H1 (cell line): ENCODE measurements at regions not wholly inside any gene's neighbourhood (a gene's known extent, or its start where the extent isn't known, plus 50 kb on each side); places are given as distances from the start of the nearest gene placed in this dataset.

Source experiments
- CTCF ChIA-PET: fragments of 300-600 bp; sonication (Branson Sonifier 250); formaldehyde crosslinking; loops from one replicate; lab custom pipeline; 2021; ENCODE audit not compliant: partially characterized antibody; lab: Charles Lee
- POLR2A ChIA-PET: fragments of 300-600 bp; sonication (Branson Sonifier 250); formaldehyde crosslinking; loops from one replicate; lab custom pipeline; 2021; ENCODE audit warnings: inconsistent platforms; ENCODE audit not compliant: partially characterized antibody; lab: Charles Lee
- DNase-seq, 2 experiments: peaks; one replicate each; pipeline versions ENCODE4 v3.0.0 to v3.0.0-alpha.2; 2010 to 2022; ENCODE audit warnings: low spot score in 2 of 2, low read depth in 1 of 2, mixed read lengths in 1 of 2
- FAIRE-seq: peaks from 2 replicates; lab custom pipeline; 2011; peaks lifted over from hg19 to GRCh38; lab: Jason Lieb, UNC
- H2AFZ ChIP-seq: 2 replicates; pipeline ENCODE4 v1.8.1; 2012; ENCODE audit warnings: low read length, inconsistent platforms
- H2AK5ac ChIP-seq: 2 replicates; pipeline ENCODE4 v1.6.1; 2013; ENCODE audit warnings: low read depth, low read length
- H2BK120ac ChIP-seq: replicated peaks from 2 replicates; pipeline ENCODE3; 2013; ENCODE audit warnings: low read depth, low read length, inconsistent platforms
- H2BK12ac ChIP-seq: 2 replicates; pipeline ENCODE4 v1.6.1; 2013; ENCODE audit warnings: low read depth, low read length
- H2BK15ac ChIP-seq: 2 replicates; pipeline ENCODE4 v1.6.1; 2013; ENCODE audit warnings: low read length
- H2BK20ac ChIP-seq: 2 replicates; pipeline ENCODE4 v1.6.1; 2013; ENCODE audit warnings: low read length
- H2BK5ac ChIP-seq: 2 replicates; pipeline ENCODE4 v1.6.1; 2013; ENCODE audit warnings: low read depth, low read length
- H3K14ac ChIP-seq: 2 replicates; pipeline ENCODE4 v1.6.1; 2013; ENCODE audit warnings: inconsistent platforms; ENCODE audit not compliant: insufficient read length
- H3K18ac ChIP-seq: 2 replicates; pipeline ENCODE4 v1.6.1; 2013; ENCODE audit warnings: low read length; ENCODE audit errors: extremely low read depth
- H3K23ac ChIP-seq: 2 replicates; pipeline ENCODE4 v1.6.1; 2013; ENCODE audit warnings: inconsistent platforms; ENCODE audit not compliant: insufficient read length
- H3K23me2 ChIP-seq: 2 replicates; pipeline ENCODE4 v1.6.1; 2013; ENCODE audit warnings: low read depth, low read length
- H3K27ac ChIP-seq: 2 replicates; pipeline ENCODE4 v1.6.1; 2011; ENCODE audit warnings: low read depth, low read length, inconsistent platforms
- H3K27me3 ChIP-seq, 4 experiments: replicated peaks in 1 of 4; 1 replicate in 1 of 4; 2 replicates in 3 of 4; pipeline versions ENCODE4 v1.6.1 to v1.8.1; 2011 to 2013; ENCODE audit warnings: low read length in 3 of 4, mild to moderate bottlenecking in 3 of 4, inconsistent platforms in 2 of 4, mixed read lengths in 2 of 4, moderate library complexity in 1 of 4; ENCODE audit not compliant: control insufficient read depth in 3 of 4, insufficient read depth in 3 of 4; ENCODE audit errors: extremely low read depth in 1 of 4
- H3K36me3 ChIP-seq, 4 experiments: 2 replicates each; pipeline versions ENCODE4 v1.6.1 to v1.8.1; 2011 to 2013; ENCODE audit warnings: mild to moderate bottlenecking in 4 of 4, low read length in 3 of 4, moderate library complexity in 2 of 4, control low read depth in 1 of 4, inconsistent platforms in 1 of 4; ENCODE audit not compliant: insufficient read depth in 4 of 4, control insufficient read depth in 2 of 4
- H3K4ac ChIP-seq: replicated peaks from 2 replicates; pipeline ENCODE3; 2013; ENCODE audit warnings: low read length, low read depth, mixed read lengths, inconsistent platforms; ENCODE audit not compliant: insufficient read length
- H3K4me1 ChIP-seq, 4 experiments: replicated peaks in 1 of 4; 1 replicate in 1 of 4; 2 replicates in 3 of 4; pipeline versions ENCODE4 v1.6.1 to v1.8.1; 2011 to 2013; ENCODE audit warnings: low read length in 3 of 4, inconsistent platforms in 2 of 4, mixed read lengths in 1 of 4; ENCODE audit not compliant: insufficient read depth in 4 of 4, control insufficient read depth in 3 of 4
- H3K4me2 ChIP-seq, 2 experiments: 2 replicates each; pipeline versions ENCODE4 v1.6.1 to v1.8.1; 2011 to 2013; ENCODE audit warnings: low read depth in 2 of 2, low read length in 2 of 2, control low read depth in 1 of 2, inconsistent platforms in 1 of 2, mild to moderate bottlenecking in 1 of 2; ENCODE audit not compliant: insufficient read depth in 1 of 2
- H3K4me3 ChIP-seq, 4 experiments: fragments of 200-600, 300-600 bp in 1 of 4; sonication (generic), shearing (Covaris generic), sonication (Bioruptor Twin) in 1 of 4; 2 replicates each; pipeline versions ENCODE4 v1.5.1 to v1.8.1; 2011 to 2016; ENCODE audit warnings: low read length in 4 of 4, low read depth in 3 of 4, control low read depth in 2 of 4, inconsistent platforms in 2 of 4, mild to moderate bottlenecking in 2 of 4, mixed read lengths in 1 of 4, moderate library complexity in 1 of 4; ENCODE audit not compliant: insufficient read depth in 2 of 4; ENCODE audit errors: extremely low read depth in 1 of 4
- H3K56ac ChIP-seq: replicated peaks from 2 replicates; pipeline ENCODE3; 2013; ENCODE audit warnings: low read depth, mild to moderate bottlenecking, mixed read lengths, low read length, inconsistent platforms; ENCODE audit not compliant: insufficient read length
- H3K79me1 ChIP-seq: 2 replicates; pipeline ENCODE4 v1.6.1; 2013; ENCODE audit warnings: low read depth, low read length, control low read depth
- H3K79me2 ChIP-seq, 2 experiments: 2 replicates each; pipeline versions ENCODE4 v1.6.1 to v1.8.1; 2012 to 2013; ENCODE audit warnings: low read length in 2 of 2, mild to moderate bottlenecking in 2 of 2, inconsistent platforms in 1 of 2; ENCODE audit not compliant: insufficient read depth in 2 of 2, control insufficient read depth in 1 of 2
- H3K9ac ChIP-seq, 4 experiments: replicated peaks in 1 of 4; 1 replicate in 1 of 4; 2 replicates in 3 of 4; pipeline versions ENCODE4 v1.6.1 to v1.8.1; 2011 to 2013; ENCODE audit warnings: low read depth in 3 of 4, low read length in 3 of 4, control low read depth in 2 of 4, mild to moderate bottlenecking in 2 of 4, moderate library complexity in 2 of 4, inconsistent platforms in 1 of 4; ENCODE audit errors: extremely low read depth in 1 of 4
- H3K9me3 ChIP-seq, 2 experiments: 2 replicates each; pipeline versions ENCODE4 v1.6.1 to v1.8.1; 2012 to 2013; ENCODE audit warnings: mild to moderate bottlenecking in 2 of 2, moderate library complexity in 2 of 2, control low read depth in 1 of 2, inconsistent platforms in 1 of 2, low read depth in 1 of 2, low read length in 1 of 2, mixed read lengths in 1 of 2; ENCODE audit not compliant: insufficient read depth in 2 of 2
- H4K20me1 ChIP-seq, 2 experiments: replicated peaks in 1 of 2; 2 replicates each; pipeline versions ENCODE3 to v1.8.1; 2011 to 2013; ENCODE audit warnings: inconsistent platforms in 2 of 2, low read length in 2 of 2, mild to moderate bottlenecking in 1 of 2; ENCODE audit not compliant: insufficient read depth in 2 of 2, control insufficient read depth in 1 of 2
- H4K5ac ChIP-seq: 2 replicates; pipeline ENCODE4 v1.6.1; 2013; ENCODE audit warnings: low read length, low read depth, mixed read lengths, inconsistent platforms; ENCODE audit not compliant: insufficient read length
- H4K8ac ChIP-seq: 2 replicates; pipeline ENCODE4 v1.8.0; 2013; ENCODE audit warnings: mild to moderate bottlenecking, moderate library complexity, low read length, inconsistent platforms; ENCODE audit not compliant: insufficient read depth; ENCODE audit errors: extremely low read depth
- H4K91ac ChIP-seq: replicated peaks from 2 replicates; pipeline ENCODE3; 2013; ENCODE audit warnings: low read length, mixed read lengths, inconsistent platforms; ENCODE audit not compliant: insufficient read length
- CHD2 ChIP-seq: IDR thresholded peaks from 2 replicates; pipeline ENCODE4 v1.6.1; 2012; ENCODE audit warnings: low read length, improper control_type of control experiment
- EZH2 ChIP-seq: fragments of 200-600 bp; sonication (generic); IDR thresholded peaks from 2 replicates; pipeline ENCODE4 v1.7.1; 2012; ENCODE audit warnings: low read depth, mild to moderate bottlenecking, moderate library complexity, low read length, inconsistent platforms; ENCODE audit not compliant: severe bottlenecking
- HDAC6 ChIP-seq: IDR thresholded peaks from one replicate; pipeline ENCODE4 v1.7.1; 2012; ENCODE audit warnings: low read depth, mild to moderate bottlenecking, inconsistent platforms, low read length, moderate library complexity
- KDM5A ChIP-seq: fragments of 200-600 bp; IDR thresholded peaks from 2 replicates; pipeline ENCODE4 v1.7.1; 2012; ENCODE audit warnings: mild to moderate bottlenecking, low read length, inconsistent platforms, mixed read lengths
- SP1 ChIP-seq: IDR thresholded peaks from 2 replicates; pipeline ENCODE4 v1.6.1; 2011; ENCODE audit warnings: low read depth, low read length
- WGBS, 2 experiments: shearing (Covaris generic) in 1 of 2; methylation state at CpG; one replicate each; pipeline versions ENCODE4 v1.1.6 to v1.1.7; 2013 to 2015; ENCODE audit warnings: low lambda C conversion rate in 2 of 2, mixed read lengths in 2 of 2, inconsistent platforms in 1 of 2, low coverage in 1 of 2, missing lambda C conversion rate in 1 of 2; ENCODE audit not compliant: insufficient replicate concordance in 2 of 2, insufficient coverage in 1 of 2, insufficient read length in 1 of 2; ENCODE audit errors: extremely low coverage in 1 of 2, missing lambda C conversion rate in 1 of 2; 5-methylcytosine and 5-hydroxymethylcytosine counted together
- TF ChIP-seq, protein P1 (sequence below): IDR thresholded peaks from 2 replicates; pipeline ENCODE4 v1.6.1; 2012; ENCODE audit warnings: low read length, inconsistent platforms

DNA sequence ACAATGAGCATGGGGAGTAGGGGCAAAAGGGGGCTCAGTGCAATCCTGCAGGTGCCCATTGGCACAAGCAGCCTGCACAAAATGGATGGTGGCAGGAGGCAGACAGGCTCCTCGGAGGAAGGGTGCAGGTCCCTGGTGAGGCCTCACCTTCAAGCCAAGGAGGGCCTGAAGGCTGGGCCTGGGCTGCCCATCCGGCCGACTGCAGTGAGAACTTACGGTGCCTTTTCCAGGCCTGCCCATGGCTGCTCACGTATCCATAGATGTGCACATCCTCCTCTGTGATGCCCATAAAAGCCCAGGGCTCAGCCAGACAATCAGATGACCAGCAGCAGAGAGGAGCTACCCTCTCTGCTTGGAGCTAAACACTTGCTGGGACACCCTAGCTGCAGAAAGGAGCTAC is 1089.8 kb downstream of the PCDH18 start:
- no peak overlapping the region for H2BK5ac ChIP-seq
- no peak overlapping the region for H3K9ac ChIP-seq
- H3K4me3 ChIP-seq: no peak overlapping the region
- no peak overlapping the region for H3K18ac ChIP-seq
- H3K79me2 ChIP-seq: no peaks in the 10 kb centered on the region
- H3K56ac ChIP-seq: no peak overlapping the region
- CTCF ChIA-PET: no interaction called here
- H3K27ac ChIP-seq: no peak overlapping the region
- H3K27me3 ChIP-seq: no peaks in the 10 kb centered on the region
- H3K79me1 ChIP-seq: no peaks in the 10 kb centered on the region
- H3K14ac ChIP-seq: no peak overlapping the region
- no peaks in the 10 kb centered on the region for H4K20me1 ChIP-seq
- no peak overlapping the region for H2BK15ac ChIP-seq
- H3K36me3 ChIP-seq: no peaks in the 10 kb centered on the region
- H4K91ac ChIP-seq: no peak overlapping the region
- no peak overlapping the region for H2BK120ac ChIP-seq
- H3K9me3 ChIP-seq: no peaks in the 10 kb centered on the region
- H2AK5ac ChIP-seq: no peak overlapping the region
- POLR2A ChIA-PET: no interaction called here
- no peak for FAIRE-seq
- H4K5ac ChIP-seq: no peak overlapping the region
- peak overlapping the region; percentile 81; the same call in 1 of the 2 replicates for H2AFZ ChIP-seq
- no peaks in the 10 kb centered on the region for H3K4me1 ChIP-seq
- H3K23me2 ChIP-seq: no peaks in the 10 kb centered on the region
- no peak overlapping the region for H2BK12ac ChIP-seq
- no peak overlapping the region for H2BK20ac ChIP-seq
- H3K23ac ChIP-seq: no peak overlapping the region
- 0 out of 2 replicates have a peak overlapping the region, but pooled peaks have one; percentile 35 for H4K8ac ChIP-seq
- no peak for DNase-seq
- no peak overlapping the region for H3K4me2 ChIP-seq
- no peak overlapping the region for H3K4ac ChIP-seq
- TF ChIP-seq, protein P1, sequence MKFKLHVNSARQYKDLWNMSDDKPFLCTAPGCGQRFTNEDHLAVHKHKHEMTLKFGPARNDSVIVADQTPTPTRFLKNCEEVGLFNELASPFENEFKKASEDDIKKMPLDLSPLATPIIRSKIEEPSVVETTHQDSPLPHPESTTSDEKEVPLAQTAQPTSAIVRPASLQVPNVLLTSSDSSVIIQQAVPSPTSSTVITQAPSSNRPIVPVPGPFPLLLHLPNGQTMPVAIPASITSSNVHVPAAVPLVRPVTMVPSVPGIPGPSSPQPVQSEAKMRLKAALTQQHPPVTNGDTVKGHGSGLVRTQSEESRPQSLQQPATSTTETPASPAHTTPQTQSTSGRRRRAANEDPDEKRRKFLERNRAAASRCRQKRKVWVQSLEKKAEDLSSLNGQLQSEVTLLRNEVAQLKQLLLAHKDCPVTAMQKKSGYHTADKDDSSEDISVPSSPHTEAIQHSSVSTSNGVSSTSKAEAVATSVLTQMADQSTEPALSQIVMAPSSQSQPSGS: no peak
- TF ChIP-seq CHD2 (no peak), HDAC6 (no peak), EZH2 (no peak), SP1 (no peak), KDM5A (no peak)
- WGBS, 2 experiments: 98% methylated on average over 5 of the region's 5 CpGs; no CpG with 5 or more reads in 1 of the 2 experiments
